ENCODE measurements at regions not wholly inside any gene's neighbourhood (a gene's known extent, or its start where the extent isn't known, plus 50 kb on each side); places are given as distances from the start of the nearest gene placed in this dataset.

GRCh38 chr6:104321301-104321700, 538.4 kb downstream of the HACE1 start:
- TF ChIP-seq KAT7 (CRISPR knock-in tag; IDR thresholded peaks at IDR 0.05; ENCODE audit: borderline replicate concordance) (no peak), ATF3 (CRISPR knock-in tag; conservative IDR thresholded peaks at IDR 0.05) (no peak), NR1H2 (CRISPR knock-in tag; IDR thresholded peaks at IDR 0.05) (no peak), MAX (CRISPR knock-in tag; IDR thresholded peaks at IDR 0.05) (no peak), SP1 (CRISPR knock-in tag; conservative IDR thresholded peaks at IDR 0.05) (no peak), CTCF (IDR thresholded peaks at IDR 0.05) (no peak), USF1 (CRISPR knock-in tag; IDR thresholded peaks at IDR 0.05) (no peak), JUN (CRISPR knock-in tag; IDR thresholded peaks at IDR 0.05) (no peak), IRF2 (CRISPR knock-in tag; IDR thresholded peaks at IDR 0.05; ENCODE audit: borderline replicate concordance, low read depth) (no peak)

All from WTC11 (cell line).